Osteocyte (in vitro differentiated cells): ENCODE measurements at regions not wholly inside any gene's neighbourhood (a gene's known extent, or its start where the extent isn't known, plus 50 kb on each side); places are given as distances from the start of the nearest gene placed in this dataset.

ENCODE experiments used
- DNase-seq: peaks from one replicate; pipeline ENCODE4 v3.0.0; 2021; ENCODE audit warnings: mixed read lengths; ENCODE audit not compliant: unreplicated experiment; ENCODE audit errors: extremely low spot score
- H3K27ac Mint-ChIP-seq: one replicate; pipeline ENCODE4 v1.8.0; 2021; ENCODE audit warnings: mild to moderate bottlenecking, mixed read lengths; ENCODE audit not compliant: unreplicated experiment
- H3K27me3 Mint-ChIP-seq: one replicate; pipeline ENCODE4 v1.8.0; 2021; ENCODE audit warnings: mixed read lengths; ENCODE audit not compliant: unreplicated experiment
- H3K36me3 Mint-ChIP-seq: one replicate; pipeline ENCODE4 v1.8.0; 2021; ENCODE audit warnings: mixed read lengths; ENCODE audit not compliant: unreplicated experiment
- H3K4me1 Mint-ChIP-seq: one replicate; pipeline ENCODE4 v1.8.0; 2021; ENCODE audit warnings: mixed read lengths; ENCODE audit not compliant: unreplicated experiment
- H3K4me3 Mint-ChIP-seq: one replicate; pipeline ENCODE4 v1.8.0; 2021; ENCODE audit warnings: mild to moderate bottlenecking, moderate library complexity, mixed read lengths; ENCODE audit not compliant: unreplicated experiment
- H3K9me3 Mint-ChIP-seq: one replicate; pipeline ENCODE4 v1.8.0; 2021; ENCODE audit warnings: mixed read lengths; ENCODE audit not compliant: unreplicated experiment
- CTCF ChIP-seq: fragments of 200-600 bp; sonication (generic); IDR thresholded peaks from 2 replicates; pipeline ENCODE4 v1.5.0; 2021; ENCODE audit warnings: antibody characterized with exemption, mild to moderate bottlenecking, moderate library complexity

- peaks cover 4% of the 10 kb centered on the region for H3K9me3 Mint-ChIP-seq
- peaks cover 3% of the 10 kb centered on the region for H3K27me3 Mint-ChIP-seq
- TF ChIP-seq CTCF = no peak
- no peak overlapping the region for H3K4me3 Mint-ChIP-seq
- DNase-seq = no peak
- H3K4me1 Mint-ChIP-seq = no peaks in the 10 kb centered on the region
- H3K36me3 Mint-ChIP-seq = no peaks in the 10 kb centered on the region
- H3K27ac Mint-ChIP-seq = no peak overlapping the region
Observed at GRCh38 chr1:95517506-95517905, 283.5 kb downstream of the RWDD3 start.

- Mint-ChIP-seq H3K4me1 (no peaks in the 10 kb centered on the region), H3K27ac (no peak overlapping the region), H3K27me3 (peaks cover 3% of the 10 kb centered on the region), H3K4me3 (no peak overlapping the region), H3K9me3 (peaks cover 4% of the 10 kb centered on the region), H3K36me3 (no peaks in the 10 kb centered on the region)
- TF ChIP-seq CTCF = no peak
- no peak for DNase-seq
Observed at GRCh38 chr1:95518310-95518709, 284.3 kb downstream of the RWDD3 start.

GRCh38 chr1:95520390-95520789 lies 286.4 kb downstream of the RWDD3 start:
- H3K9me3 Mint-ChIP-seq = peaks cover 16% of the 10 kb centered on the region

GRCh38 chr1:95532335-95532734 lies 298.3 kb downstream of the RWDD3 start:
- Mint-ChIP-seq H3K27me3 (no peaks in the 10 kb centered on the region), H3K4me1 (no peaks in the 10 kb centered on the region), H3K27ac (no peak overlapping the region), H3K36me3 (no peaks in the 10 kb centered on the region), H3K4me3 (no peak overlapping the region), H3K9me3 (peaks cover 4% of the 10 kb centered on the region)
- DNase-seq = no peak
- no peak for TF ChIP-seq CTCF

More at GRCh38 chr1:95520390-95520789, 286.4 kb downstream of the RWDD3 start:
- H3K4me1 Mint-ChIP-seq = no peaks in the 10 kb centered on the region
- no peak for DNase-seq
- no peak overlapping the region for H3K4me3 Mint-ChIP-seq
- peaks cover 2% of the 10 kb centered on the region for H3K27me3 Mint-ChIP-seq
- no peaks in the 10 kb centered on the region for H3K36me3 Mint-ChIP-seq
- no peak overlapping the region for H3K27ac Mint-ChIP-seq
- no peak for TF ChIP-seq CTCF

- Mint-ChIP-seq H3K27me3 (no peaks in the 10 kb centered on the region), H3K27ac (no peak overlapping the region), H3K4me1 (no peaks in the 10 kb centered on the region), H3K9me3 (peaks cover 4% of the 10 kb centered on the region), H3K36me3 (no peaks in the 10 kb centered on the region), H3K4me3 (no peak overlapping the region)
- no peak for DNase-seq
- TF ChIP-seq CTCF = no peak
Observed at GRCh38 chr1:95534985-95535384, 301.0 kb downstream of the RWDD3 start.
